Anterior cingulate cortex (tissue), 58 donors: ENCODE measurements at regions not wholly inside any gene's neighbourhood (a gene's known extent, or its start where the extent isn't known, plus 50 kb on each side); places are given as distances from the start of the nearest gene placed in this dataset.

ENCODE experiments used
- DNase-seq, 58 donors: peaks; one replicate each; lab custom pipeline; 2025; lab: John Stamatoyannopoulos, UW

DNA sequence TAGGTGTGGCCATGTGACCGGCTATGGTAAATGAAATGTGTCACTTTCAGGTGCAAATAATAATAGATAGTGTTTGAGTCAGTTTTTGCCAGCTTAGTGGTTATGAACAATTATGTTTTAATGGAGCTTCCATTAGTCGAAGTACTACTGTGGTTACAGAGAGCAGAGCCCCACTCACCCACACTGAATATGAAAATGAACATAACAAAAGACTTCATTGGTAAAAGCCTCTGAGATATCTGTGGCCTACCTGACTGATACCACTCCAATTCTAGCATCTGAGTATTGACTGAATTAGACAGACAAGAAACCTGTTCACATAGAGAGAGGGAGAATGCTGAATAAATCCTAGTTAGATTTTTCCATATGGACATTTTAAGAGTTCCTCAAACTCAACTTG is 405.6 kb downstream of the BRINP1 start:
- DNase-seq, result no peak

- no peak for DNase-seq
These were observed 401.3 kb downstream of the BRINP1 start for GRCh38 chr9:118967901-118968300.

- DNase-seq, result no peak
These were observed 393.5 kb downstream of the BRINP1 start for GRCh38 chr9:118975736-118976135.

DNA sequence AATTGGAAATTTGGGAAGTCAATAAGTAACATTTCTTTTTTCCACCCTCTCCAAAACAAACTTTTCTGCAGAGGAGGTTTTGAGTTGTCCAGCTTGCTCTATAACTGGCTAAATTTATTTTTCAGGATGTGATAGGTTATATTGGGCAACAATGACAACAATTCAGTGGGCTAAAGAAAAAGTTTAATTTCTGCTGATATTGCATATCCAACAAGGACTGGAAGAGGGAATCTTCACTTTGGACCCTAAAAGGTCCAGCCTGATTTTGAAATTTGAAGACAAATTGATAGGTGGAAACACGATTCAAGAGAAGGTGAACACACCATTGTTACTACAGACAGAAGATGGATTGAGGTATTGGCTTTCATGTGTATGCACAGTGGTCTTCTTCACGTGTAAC is 393.1 kb downstream of the BRINP1 start:
- DNase-seq, result no peak

GRCh38 chr9:118984607-118985006 is 384.6 kb downstream of the BRINP1 start:
- DNase-seq, result no peak

DNA sequence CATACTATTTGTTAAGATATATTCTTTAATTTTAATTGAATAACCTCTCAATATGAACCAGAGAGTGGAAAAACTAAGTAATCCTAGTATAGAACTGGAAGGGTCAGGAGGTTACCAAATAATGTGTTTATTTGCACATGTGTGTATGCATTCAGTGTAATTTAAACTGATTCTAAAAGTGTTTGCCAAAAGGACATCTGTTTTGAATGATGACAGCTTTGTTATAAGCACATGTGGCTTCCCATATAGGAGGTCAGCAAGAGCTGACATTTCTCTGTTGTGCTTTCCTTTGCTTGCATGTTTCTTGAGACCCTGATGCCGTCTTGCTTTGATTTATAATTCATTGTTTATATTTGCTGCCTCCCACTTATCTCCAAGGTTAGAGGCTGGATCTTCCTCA is 383.4 kb downstream of the BRINP1 start:
- no peak for DNase-seq

DNA sequence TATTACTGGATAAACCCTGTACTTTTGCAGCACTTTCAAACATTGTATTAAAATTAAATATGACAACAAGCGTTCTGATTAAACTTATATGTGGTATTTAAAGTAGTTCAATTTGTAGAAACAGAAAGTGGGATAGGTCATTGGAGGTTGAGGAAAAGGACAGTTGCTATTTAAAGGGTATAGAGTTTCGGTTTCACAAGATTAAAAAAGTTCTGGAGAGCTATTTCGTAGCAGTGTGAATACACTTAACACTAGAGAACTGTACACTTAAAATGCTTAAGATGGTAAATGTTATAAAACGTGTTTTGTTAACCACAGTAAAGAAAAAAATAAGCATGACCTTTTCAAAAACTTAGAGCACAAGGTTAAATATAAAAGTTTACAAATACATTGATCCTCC is 382.1 kb downstream of the BRINP1 start:
- no peak for DNase-seq

- no peak for DNase-seq
These were observed 378.3 kb downstream of the BRINP1 start for GRCh38 chr9:118990949-118991348.

DNA sequence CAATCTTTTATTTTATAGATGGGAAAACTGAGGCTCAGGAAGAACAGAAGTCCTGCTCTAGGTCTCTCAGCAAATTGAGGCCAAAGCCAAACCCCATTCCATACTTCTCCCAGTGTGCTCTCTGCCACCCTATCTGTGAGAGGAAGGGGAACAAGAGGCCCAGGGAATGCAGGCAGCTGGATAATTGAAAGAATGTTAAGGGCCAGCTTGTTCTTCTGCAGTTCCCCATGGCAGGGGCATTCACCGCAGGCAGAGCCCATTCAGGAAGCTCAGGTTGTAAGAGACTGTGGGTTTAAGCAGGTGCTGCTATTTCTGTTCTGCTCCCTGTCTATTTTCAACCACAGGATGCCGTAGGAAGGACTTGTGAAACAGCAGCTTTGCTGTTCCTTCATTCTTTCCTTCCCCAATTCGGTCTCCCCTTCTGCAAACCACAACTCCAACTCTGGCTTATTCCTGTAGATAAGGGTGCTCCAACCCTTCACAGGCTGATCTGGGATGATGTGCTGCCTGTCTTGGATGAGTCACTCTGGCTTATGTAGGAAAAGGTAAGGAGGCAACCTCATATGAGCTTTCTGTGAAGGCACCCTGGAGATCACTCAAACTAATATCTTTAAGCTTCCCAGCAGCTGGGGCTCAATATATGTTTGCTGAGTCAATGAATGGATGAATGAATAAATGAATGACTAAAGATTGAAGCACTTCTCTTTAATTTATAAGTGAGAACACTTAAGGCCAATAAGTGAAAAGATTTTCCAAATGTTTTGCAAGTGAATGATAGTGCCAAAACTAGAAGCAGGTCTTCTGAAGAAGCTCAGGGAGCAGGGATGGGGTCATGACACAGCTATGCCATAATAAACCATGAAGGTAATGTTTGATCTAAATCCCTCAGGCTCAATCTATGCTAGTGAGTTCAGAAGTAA is 377.6 kb downstream of the BRINP1 start:
- DNase-seq, result no peak

DNA sequence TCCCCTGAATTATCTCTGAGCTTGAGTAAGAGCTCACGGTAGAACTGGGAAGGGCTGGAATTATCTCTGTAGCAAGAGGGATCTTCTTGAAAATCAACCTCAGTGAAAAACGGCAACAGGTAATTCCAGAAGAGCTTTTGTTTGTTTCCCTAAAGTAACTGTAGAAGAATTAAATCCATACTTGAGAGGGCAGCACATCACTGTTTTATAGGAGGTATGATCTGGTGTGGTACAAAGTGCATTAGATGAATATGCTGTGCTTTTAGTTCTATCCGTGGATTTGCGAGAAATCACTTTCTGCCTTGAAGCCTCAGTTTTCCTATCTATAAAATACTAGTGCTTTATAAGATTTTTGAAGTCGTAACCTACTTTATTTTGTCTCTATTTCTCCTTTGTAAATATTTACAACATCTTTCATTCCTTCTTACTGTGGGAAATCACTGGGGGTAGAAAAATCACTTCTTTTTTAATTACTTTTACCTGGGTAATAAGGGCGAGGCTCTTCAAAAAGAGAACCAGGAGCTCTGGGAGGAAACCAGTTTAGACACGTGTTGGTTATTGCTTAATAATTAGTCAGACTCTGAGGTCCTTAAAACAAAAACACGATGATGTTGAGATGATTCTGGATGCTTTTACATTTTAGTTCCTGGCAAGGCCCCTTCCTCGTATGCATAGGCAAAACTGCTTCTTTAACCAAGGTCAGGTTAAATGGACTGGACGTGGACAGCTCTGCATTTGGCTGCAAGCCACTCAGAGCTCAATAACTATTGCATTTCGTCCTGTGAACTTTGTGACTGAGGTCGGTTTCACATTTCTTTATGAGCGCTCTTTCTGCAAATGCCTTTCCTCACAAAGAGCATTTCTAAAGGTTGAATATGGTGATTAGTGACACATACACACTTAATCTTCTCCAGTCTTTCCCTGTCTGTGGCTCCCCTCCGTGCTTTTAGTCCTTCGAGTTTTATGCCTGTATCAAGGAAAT is 376.1 kb downstream of the BRINP1 start:
- no peak for DNase-seq

DNA sequence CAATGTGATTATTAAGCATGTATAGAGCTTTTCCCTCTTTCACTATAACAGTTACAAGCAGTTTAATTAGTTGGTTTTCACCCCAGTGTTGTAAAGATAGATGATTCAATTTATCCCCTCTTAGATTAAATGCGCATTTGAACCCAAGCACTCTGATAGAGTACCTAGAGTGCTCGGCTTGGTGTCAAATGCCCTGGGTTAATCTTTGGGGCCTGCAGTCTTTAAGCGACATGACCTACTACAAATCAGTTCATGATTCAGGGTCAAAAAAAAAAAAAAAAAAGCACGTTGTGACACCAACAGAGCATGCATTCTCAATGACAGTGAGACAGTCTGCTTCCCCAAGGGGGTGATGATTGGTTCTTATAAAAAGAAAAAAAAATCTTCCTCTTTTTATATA is 375.3 kb downstream of the BRINP1 start:
- peak in 1 of 58 donors; percentile 2 for DNase-seq

GRCh38 chr9:119002491-119002890 is 366.7 kb downstream of the BRINP1 start:
- no peak for DNase-seq

- DNase-seq, result peak in 11 of 58 donors; percentile 4 to 44 (median 11)
These were observed 366.0 kb downstream of the BRINP1 start for GRCh38 chr9:119003201-119003611.

DNA sequence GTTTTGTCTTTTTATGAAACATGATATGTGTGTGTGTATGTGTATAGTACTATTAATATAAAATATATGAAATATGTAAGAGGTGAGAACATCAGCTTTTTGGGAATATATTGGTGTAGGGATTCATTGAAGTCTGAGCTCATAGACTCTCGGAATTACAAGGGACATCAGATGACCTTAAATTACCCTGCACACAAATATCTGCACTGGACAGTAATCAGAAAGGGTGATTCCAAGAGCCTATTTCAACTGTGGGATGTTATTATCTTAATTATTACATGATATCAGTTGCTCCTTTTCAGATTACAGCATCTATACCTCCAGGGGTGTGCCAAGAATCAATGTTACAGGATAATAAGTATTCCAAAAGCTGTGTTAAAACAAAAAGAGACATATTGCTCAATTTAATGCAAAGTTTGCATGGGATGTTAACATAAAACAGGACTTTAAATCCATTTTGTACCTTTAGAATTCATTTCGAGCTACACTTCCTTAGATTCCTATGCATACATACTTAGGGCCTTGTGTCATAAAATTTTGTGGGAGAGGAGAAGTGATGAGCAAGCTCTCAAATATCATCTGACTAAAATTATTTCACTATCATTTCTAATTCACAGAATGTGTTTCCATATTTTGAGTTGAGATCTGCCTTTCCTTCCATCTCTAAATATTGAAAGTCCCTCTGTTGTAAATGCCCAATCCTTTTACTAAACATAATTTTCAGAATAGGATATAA is 365.2 kb downstream of the BRINP1 start:
- DNase-seq, result no peak

GRCh38 chr9:119004618-119004990 is 364.6 kb downstream of the BRINP1 start:
- DNase-seq, result peak in 1 of 58 donors; percentile 4

GRCh38 chr9:119005162-119005561 is 364.1 kb downstream of the BRINP1 start:
- no peak for DNase-seq

- peak in 5 of 58 donors; percentile 2 to 20 (median 14) for DNase-seq
These were observed 360.0 kb downstream of the BRINP1 start for GRCh38 chr9:119009249-119009648.

GRCh38 chr9:119020284-119020683 is 349.0 kb downstream of the BRINP1 start:
- peak in 11 of 58 donors; percentile 4 to 23 (median 11) for DNase-seq

GRCh38 chr9:119020730-119021333 is 348.4 kb downstream of the BRINP1 start:
- DNase-seq, result peak in 2 of 58 donors; percentile 8 to 16

DNA sequence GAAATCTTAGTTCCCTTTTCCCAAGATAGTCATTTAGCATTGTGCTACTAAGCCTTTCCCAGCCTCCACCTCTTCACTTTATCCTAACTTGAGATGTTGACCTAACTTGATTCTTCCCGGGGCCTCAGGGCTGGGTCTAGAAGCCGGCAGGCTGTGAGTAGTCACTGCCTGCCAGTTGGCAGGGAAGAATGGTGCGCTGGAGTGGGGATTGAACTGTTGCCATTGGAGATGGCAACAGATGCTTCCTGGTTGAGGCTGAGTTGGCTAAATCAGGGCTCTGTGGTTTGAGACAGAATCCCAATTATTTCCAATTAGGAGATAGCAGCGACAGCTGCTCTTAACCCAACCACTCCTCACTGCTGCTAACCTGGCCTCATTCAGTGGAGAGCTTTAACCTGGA is 343.1 kb downstream of the BRINP1 start:
- DNase-seq, result peak in 50 of 58 donors; percentile 12 to 89 (median 58)
